Neuronal stem cell (in vitro differentiated cells): ENCODE measurements at regions not wholly inside any gene's neighbourhood (a gene's known extent, or its start where the extent isn't known, plus 50 kb on each side); places are given as distances from the start of the nearest gene placed in this dataset.
A peak's percentile ranks its signal among the peaks of the same experiment; 100 is the strongest.

Experiments
- DNase-seq: peaks from one replicate; pipeline ENCODE4 v3.0.0-alpha.2; 2013; ENCODE audit warnings: low spot score
- H2AFZ ChIP-seq: one replicate; pipeline ENCODE4 v1.6.1; 2013; ENCODE audit warnings: mild to moderate bottlenecking, low read length, inconsistent platforms
- H2AK5ac ChIP-seq: 2 replicates; pipeline ENCODE4 v1.6.1; 2013; ENCODE audit warnings: low read depth, mild to moderate bottlenecking, inconsistent platforms, low read length, moderate library complexity, mixed read lengths
- H2BK120ac ChIP-seq: 2 replicates; pipeline ENCODE4 v1.6.1; 2013; ENCODE audit warnings: low read depth, mild to moderate bottlenecking, inconsistent platforms, low read length, moderate library complexity, mixed read lengths
- H2BK12ac ChIP-seq: one replicate; pipeline ENCODE4 v1.6.1; 2013; ENCODE audit warnings: low read length, inconsistent platforms
- H2BK15ac ChIP-seq: 2 replicates; pipeline ENCODE4 v1.6.1; 2013; ENCODE audit warnings: mild to moderate bottlenecking, low read length, inconsistent platforms, mixed read lengths
- H2BK5ac ChIP-seq: one replicate; pipeline ENCODE4 v1.6.1; 2013; ENCODE audit warnings: inconsistent platforms, mild to moderate bottlenecking, low read length, moderate library complexity
- H3K14ac ChIP-seq: one replicate; pipeline ENCODE4 v1.6.1; 2013; ENCODE audit warnings: low read length, inconsistent platforms
- H3K18ac ChIP-seq: 2 replicates; pipeline ENCODE4 v1.6.1; 2013; ENCODE audit warnings: low read length, inconsistent platforms
- H3K23ac ChIP-seq: 2 replicates; pipeline ENCODE4 v1.6.1; 2013; ENCODE audit warnings: low read depth, mild to moderate bottlenecking, mixed read lengths, low read length, inconsistent platforms; ENCODE audit not compliant: poor library complexity
- H3K27ac ChIP-seq: replicated peaks from 3 replicates; pipeline ENCODE4 v1.5.1; 2013; ENCODE audit warnings: low read length, inconsistent platforms
- H3K27me3 ChIP-seq, 3 experiments: 2 replicates each; pipeline ENCODE4 v1.6.1; 2013; ENCODE audit warnings: low read length in 3 of 3, mild to moderate bottlenecking in 2 of 3, inconsistent platforms in 1 of 3, low read depth in 1 of 3, mixed read lengths in 1 of 3, moderate library complexity in 1 of 3; ENCODE audit not compliant: control insufficient read depth in 3 of 3, insufficient read depth in 3 of 3
- H3K36me3 ChIP-seq, 2 donors: replicated peaks in 1 of 2; 2 replicates each; pipeline ENCODE4 v1.6.1; 2013; ENCODE audit warnings: low read length in 2 of 2; ENCODE audit not compliant: control insufficient read depth in 2 of 2, insufficient read depth in 2 of 2
- H3K4ac ChIP-seq: 2 replicates; pipeline ENCODE4 v1.6.1; 2013; ENCODE audit warnings: inconsistent platforms, mild to moderate bottlenecking, low read length, moderate library complexity
- H3K4me1 ChIP-seq, 2 donors: 1 replicate in 1 of 2; 2 replicates in 1 of 2; pipeline ENCODE4 v1.6.1; 2013; ENCODE audit warnings: low read length in 2 of 2, low read depth in 1 of 2; ENCODE audit not compliant: control insufficient read depth in 2 of 2, insufficient read depth in 1 of 2
- H3K4me2 ChIP-seq: one replicate; pipeline ENCODE4 v1.6.1; 2013; ENCODE audit warnings: mild to moderate bottlenecking, low read length, inconsistent platforms; ENCODE audit not compliant: insufficient read depth, poor library complexity, severe bottlenecking
- H3K4me3 ChIP-seq, 2 donors: 2 replicates each; pipeline ENCODE4 v1.5.1; 2013; ENCODE audit warnings: low read length in 2 of 2, mild to moderate bottlenecking in 2 of 2, inconsistent platforms in 1 of 2, moderate library complexity in 1 of 2
- H3K79me1 ChIP-seq: one replicate; pipeline ENCODE4 v1.6.1; 2013; ENCODE audit warnings: low read depth, mild to moderate bottlenecking, inconsistent platforms, low read length, moderate library complexity
- H3K9ac ChIP-seq: one replicate; pipeline ENCODE4 v1.6.1; 2013; ENCODE audit warnings: mild to moderate bottlenecking, low read depth, low read length, inconsistent platforms; ENCODE audit not compliant: poor library complexity
- H3K9me3 ChIP-seq, 2 donors: replicated peaks in 1 of 2; 2 replicates each; pipeline versions ENCODE3 to v1.6.1; 2013; ENCODE audit warnings: low read length in 2 of 2, mild to moderate bottlenecking in 2 of 2, inconsistent platforms in 1 of 2, low read depth in 1 of 2, mixed read lengths in 1 of 2, moderate library complexity in 1 of 2; ENCODE audit not compliant: control insufficient read depth in 2 of 2, insufficient read depth in 1 of 2
- H4K8ac ChIP-seq: one replicate; pipeline ENCODE4 v1.6.1; 2013; ENCODE audit warnings: low read depth, mild to moderate bottlenecking, inconsistent platforms, low read length, moderate library complexity
- H4K91ac ChIP-seq: one replicate; pipeline ENCODE4 v1.6.1; 2013; ENCODE audit warnings: low read length, low read depth, mild to moderate bottlenecking, inconsistent platforms; ENCODE audit not compliant: poor library complexity
- WGBS, 2 donors: extraction: QIAGEN DNeasy Blood & Tissue Kit; methylation state at CpG; one replicate each; pipeline ENCODE4 v1.1.7; 2013; ENCODE audit warnings: missing lambda C conversion rate in 2 of 2, mixed read lengths in 1 of 2; ENCODE audit not compliant: insufficient read length in 2 of 2, insufficient replicate concordance in 1 of 2; ENCODE audit errors: extremely low coverage in 2 of 2; 5-methylcytosine and 5-hydroxymethylcytosine counted together

- Histone ChIP-seq H3K79me1 (no peaks in the 10 kb centered on the region), H2AFZ (no peak overlapping the region), H3K23ac (no peak overlapping the region), H3K27me3 (no peaks in the 10 kb centered on the region), H2BK5ac (no peak overlapping the region), H3K4me2 (no peak overlapping the region), H3K4me1 (no peaks in the 10 kb centered on the region), H3K36me3 (no peaks in the 10 kb centered on the region), H3K9ac (no peak overlapping the region), H4K91ac (no peak overlapping the region), H2BK12ac (no peak overlapping the region), H2BK120ac (no peak overlapping the region), H2AK5ac (no peak overlapping the region), H3K18ac (no peak overlapping the region), H3K9me3 (no peaks in the 10 kb centered on the region), H3K4ac (no peak overlapping the region), H3K4me3 (no peak overlapping the region), H3K14ac (no peak overlapping the region), H4K8ac (no peak overlapping the region), H2BK15ac (no peak overlapping the region), H3K27ac (no peak overlapping the region)
- no peak for DNase-seq
- WGBS, 2 donors: no CpG with 5 or more reads among the region's 5 CpGs
Measured at GRCh38 chr7:68805159-68805558, 793.1 kb upstream of the AUTS2 start.

DNA sequence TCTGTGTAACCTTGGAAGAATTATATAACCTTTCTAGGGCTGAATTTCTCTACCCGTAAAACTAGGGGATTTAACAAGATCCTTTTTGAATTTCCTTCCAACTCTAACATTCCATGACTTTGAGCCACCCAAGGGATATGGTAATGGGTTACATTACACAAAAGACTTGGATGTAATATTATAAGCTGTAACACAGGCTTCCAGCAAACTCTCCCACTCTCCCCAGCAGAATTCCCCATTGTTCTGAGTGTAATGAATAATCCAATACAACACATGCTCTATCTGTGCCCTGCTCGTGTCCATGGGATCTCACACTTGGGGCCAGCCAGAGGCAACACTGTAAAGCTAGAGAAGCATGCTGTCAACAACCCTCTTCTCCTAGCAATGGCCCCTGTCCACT, 790.6 kb upstream of the AUTS2 start:
- H3K9me3 ChIP-seq: no peaks in the 10 kb centered on the region
- H3K27ac ChIP-seq: no peak overlapping the region
- H3K4me3 ChIP-seq: no peak overlapping the region
- no peak overlapping the region for H2BK5ac ChIP-seq
- no peak overlapping the region for H4K8ac ChIP-seq
- whole genome bisulfite sequencing, 2 donors: no CpG with 5 or more reads among the region's 2 CpGs
- H2BK120ac ChIP-seq: no peak overlapping the region
- H3K9ac ChIP-seq: no peak overlapping the region
- H3K4me2 ChIP-seq: no peak overlapping the region
- no peak overlapping the region for H2BK12ac ChIP-seq
- no peak overlapping the region for H3K23ac ChIP-seq
- no peaks in the 10 kb centered on the region for H3K36me3 ChIP-seq
- DNase-seq: no peak
- no peak overlapping the region for H2AK5ac ChIP-seq
- H3K18ac ChIP-seq: no peak overlapping the region
- H3K79me1 ChIP-seq: no peaks in the 10 kb centered on the region
- no peaks in the 10 kb centered on the region for H3K4me1 ChIP-seq
- H3K4ac ChIP-seq: no peak overlapping the region
- H3K14ac ChIP-seq: no peak overlapping the region
- H2BK15ac ChIP-seq: no peak overlapping the region
- no peak overlapping the region for H4K91ac ChIP-seq
- H2AFZ ChIP-seq: no peak overlapping the region
- no peaks in the 10 kb centered on the region for H3K27me3 ChIP-seq

- H3K4me1 ChIP-seq: no peaks in the 10 kb centered on the region
- H2BK15ac ChIP-seq: no peak overlapping the region
- no peak overlapping the region for H2BK5ac ChIP-seq
- no peak overlapping the region for H4K8ac ChIP-seq
- H2BK12ac ChIP-seq: no peak overlapping the region
- H3K18ac ChIP-seq: no peak overlapping the region
- H3K27ac ChIP-seq: no peak overlapping the region
- no peak overlapping the region for H4K91ac ChIP-seq
- H2AK5ac ChIP-seq: no peak overlapping the region
- WGBS, 2 donors: no CpG with 5 or more reads among the region's 12 CpGs
- H2BK120ac ChIP-seq: no peak overlapping the region
- peak overlapping the region; percentile 77 for H3K14ac ChIP-seq
- H3K27me3 ChIP-seq: no peaks in the 10 kb centered on the region
- no peak overlapping the region for H3K4me3 ChIP-seq
- no peak overlapping the region for H3K4ac ChIP-seq
- DNase-seq: no peak
- H3K9me3 ChIP-seq: peaks cover 0 to 2% of the 10 kb centered on the region in 2 donors
- H3K36me3 ChIP-seq: no peaks in the 10 kb centered on the region
- H3K79me1 ChIP-seq: no peaks in the 10 kb centered on the region
- no peak overlapping the region for H3K4me2 ChIP-seq
- H2AFZ ChIP-seq: no peak overlapping the region
- H3K9ac ChIP-seq: no peak overlapping the region
- H3K23ac ChIP-seq: no peak overlapping the region
Measured at GRCh38 chr7:68813551-68814080, 784.7 kb upstream of the AUTS2 start.

- H2AFZ ChIP-seq: no peak overlapping the region
- no peaks in the 10 kb centered on the region for H3K79me1 ChIP-seq
- no peak overlapping the region for H3K4me2 ChIP-seq
- H3K9me3 ChIP-seq: peaks cover 0 to 2% of the 10 kb centered on the region in 2 donors
- no peaks in the 10 kb centered on the region for H3K27me3 ChIP-seq
- H4K8ac ChIP-seq: no peak overlapping the region
- no peak overlapping the region for H3K4ac ChIP-seq
- H3K18ac ChIP-seq: no peak overlapping the region
- H2BK12ac ChIP-seq: no peak overlapping the region
- no peak overlapping the region for H2BK15ac ChIP-seq
- H3K9ac ChIP-seq: no peak overlapping the region
- H3K23ac ChIP-seq: no peak overlapping the region
- no peak overlapping the region for H3K4me3 ChIP-seq
- no peak overlapping the region for H3K27ac ChIP-seq
- WGBS, 2 donors: no CpG with 5 or more reads among the region's 2 CpGs
- H3K36me3 ChIP-seq: no peaks in the 10 kb centered on the region
- no peak for DNase-seq
- no peak overlapping the region for H4K91ac ChIP-seq
- no peak overlapping the region for H2BK120ac ChIP-seq
- H3K14ac ChIP-seq: no peak overlapping the region
- no peaks in the 10 kb centered on the region for H3K4me1 ChIP-seq
- no peak overlapping the region for H2BK5ac ChIP-seq
- no peak overlapping the region for H2AK5ac ChIP-seq
Measured at GRCh38 chr7:68816491-68816890, 781.8 kb upstream of the AUTS2 start.
